Testis (tissue), 2 donors: ENCODE measurements at regions not wholly inside any gene's neighbourhood (a gene's known extent, or its start where the extent isn't known, plus 50 kb on each side); places are given as distances from the start of the nearest gene placed in this dataset.
"Not testable (repeated sequence)": the region's sequence is repeated elsewhere in the genome, so short reads cannot be mapped to it uniquely, and the experiment has no call there.

Source experiments
- DNase-seq: peaks from one replicate; pipeline ENCODE4 v3.0.0-alpha.2; 2019
- H3K27ac ChIP-seq, 2 donors: fragments of 200-600 bp; sonication (generic); one replicate each; pipeline ENCODE4 v1.5.1; 2019
- H3K27me3 ChIP-seq: fragments of 200-600 bp; sonication (generic); one replicate; pipeline ENCODE4 v1.5.1; 2019
- H3K36me3 ChIP-seq: fragments of 200-600 bp; sonication (generic); one replicate; pipeline ENCODE4 v1.5.1; 2017; ENCODE audit warnings: low read depth; ENCODE audit errors: missing control alignments
- H3K4me1 ChIP-seq: fragments of 200-600 bp; sonication (generic); one replicate; pipeline ENCODE4 v1.5.1; 2019
- H3K4me3 ChIP-seq, 2 donors: fragments of 200-600 bp; sonication (generic); one replicate each; pipeline ENCODE4 v1.5.1; 2017 to 2019
- H3K9me3 ChIP-seq: fragments of 200-600 bp; sonication (generic); one replicate; pipeline ENCODE4 v1.5.1; 2017
- POLR2A ChIP-seq: fragments of 450-650 bp; IDR thresholded peaks from one replicate; pipeline ENCODE4 v1.6.1; 2017; ENCODE audit warnings: antibody characterized with exemption, mild to moderate bottlenecking, moderate library complexity
- WGBS, 2 donors: methylation state at CpG; one replicate each; pipeline ENCODE4 v1.1.5; 2018; 5-methylcytosine and 5-hydroxymethylcytosine counted together
- intact Hi-C: fragments of 100-400 bp; cut with DNase I; formaldehyde crosslinking; loops from one replicate; pipeline ENCODE4 v1.15.1; 2023; ENCODE audit warnings: low total_unique reads
- TF ChIP-seq, protein P1 (sequence below), 3 experiments: fragments of 450-650 bp in 2 of 3; fragments of 200-600 bp in 1 of 3; sonication (generic) in 1 of 3; IDR thresholded peaks; one replicate each; pipeline ENCODE4 v1.5.1; 2016 to 2019; ENCODE audit warnings: antibody characterized with exemption in 3 of 3, mild to moderate bottlenecking in 2 of 3, moderate library complexity in 1 of 3

DNA sequence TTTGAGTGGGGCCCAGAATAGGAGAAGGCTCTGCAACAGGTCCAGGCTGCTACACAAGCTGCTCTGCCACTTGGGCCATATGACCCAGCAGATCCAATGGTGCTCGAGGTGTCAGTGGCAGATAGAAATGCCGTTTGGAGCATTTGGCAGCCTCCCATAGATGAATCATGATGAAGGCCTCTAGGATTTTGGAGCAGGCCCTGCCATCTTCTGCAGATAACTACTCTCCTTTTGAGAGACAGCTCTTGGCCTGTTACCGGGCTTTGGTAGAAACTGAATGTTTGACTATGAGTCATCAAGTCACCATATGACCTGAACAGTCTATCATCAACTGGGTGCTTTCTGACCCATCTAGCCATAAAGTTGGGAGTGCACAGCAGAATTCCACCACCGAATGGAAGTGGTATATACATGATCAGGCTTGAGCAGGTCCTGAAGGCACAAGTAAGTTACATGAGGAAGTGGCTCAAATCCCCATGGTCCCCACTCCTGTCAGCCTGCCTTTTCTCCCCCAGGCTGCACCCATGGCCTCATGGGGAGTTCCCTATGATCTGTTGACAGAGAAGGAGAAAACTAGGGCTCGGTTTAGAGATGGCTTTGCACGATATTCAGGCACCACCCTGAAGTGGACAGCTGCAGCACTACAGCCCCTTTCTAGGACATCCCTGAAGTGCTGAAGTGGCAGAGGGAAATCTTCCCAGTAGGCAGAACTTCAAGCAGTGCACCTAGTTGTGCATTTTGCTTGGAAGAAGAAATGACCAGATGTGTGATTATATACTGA, 971.4 kb downstream of the MCTP2 start:
- Histone ChIP-seq H3K9me3 (no peaks in the 10 kb centered on the region), H3K4me3 (no peak overlapping the region), H3K27ac (no peak overlapping the region), H3K4me1 (no peaks in the 10 kb centered on the region), H3K27me3 (no peaks in the 10 kb centered on the region), H3K36me3 (no peaks in the 10 kb centered on the region)
- 86% methylated on average over 6 of the region's 6 CpGs for WGBS, 2 donors
- TF ChIP-seq POLR2A = no peak
- DNase-seq = no peak
- intact Hi-C loops = no loop called here

DNA sequence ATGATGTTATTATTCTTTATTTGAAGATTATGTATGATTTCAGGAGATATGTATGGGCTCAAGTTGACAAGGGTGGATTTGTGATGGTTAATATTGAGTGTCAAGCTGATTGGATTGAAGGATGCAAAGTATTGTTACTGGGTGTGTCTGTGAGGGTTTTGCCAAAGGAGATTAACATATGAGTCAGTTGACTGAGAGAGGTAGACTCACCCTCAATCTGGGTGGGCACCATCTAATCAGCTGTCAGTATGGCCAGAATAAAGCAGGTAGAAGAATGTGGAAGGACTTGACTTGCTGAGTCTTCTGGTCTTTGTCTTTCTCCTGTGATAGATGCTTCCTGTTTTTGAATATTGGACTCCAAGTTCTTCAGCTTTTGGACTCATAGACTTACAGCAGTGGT, 973.7 kb downstream of the MCTP2 start:
- H3K9me3 ChIP-seq = no peaks in the 10 kb centered on the region
- no peak for DNase-seq
- no peaks in the 10 kb centered on the region for H3K36me3 ChIP-seq
- intact Hi-C loops = no loop called here
- TF ChIP-seq, protein P1, sequence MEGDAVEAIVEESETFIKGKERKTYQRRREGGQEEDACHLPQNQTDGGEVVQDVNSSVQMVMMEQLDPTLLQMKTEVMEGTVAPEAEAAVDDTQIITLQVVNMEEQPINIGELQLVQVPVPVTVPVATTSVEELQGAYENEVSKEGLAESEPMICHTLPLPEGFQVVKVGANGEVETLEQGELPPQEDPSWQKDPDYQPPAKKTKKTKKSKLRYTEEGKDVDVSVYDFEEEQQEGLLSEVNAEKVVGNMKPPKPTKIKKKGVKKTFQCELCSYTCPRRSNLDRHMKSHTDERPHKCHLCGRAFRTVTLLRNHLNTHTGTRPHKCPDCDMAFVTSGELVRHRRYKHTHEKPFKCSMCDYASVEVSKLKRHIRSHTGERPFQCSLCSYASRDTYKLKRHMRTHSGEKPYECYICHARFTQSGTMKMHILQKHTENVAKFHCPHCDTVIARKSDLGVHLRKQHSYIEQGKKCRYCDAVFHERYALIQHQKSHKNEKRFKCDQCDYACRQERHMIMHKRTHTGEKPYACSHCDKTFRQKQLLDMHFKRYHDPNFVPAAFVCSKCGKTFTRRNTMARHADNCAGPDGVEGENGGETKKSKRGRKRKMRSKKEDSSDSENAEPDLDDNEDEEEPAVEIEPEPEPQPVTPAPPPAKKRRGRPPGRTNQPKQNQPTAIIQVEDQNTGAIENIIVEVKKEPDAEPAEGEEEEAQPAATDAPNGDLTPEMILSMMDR (IDR thresholded peaks at IDR 0.05) = no peak
- TF ChIP-seq POLR2A = no peak
- H3K27me3 ChIP-seq = no peaks in the 10 kb centered on the region
- no peak overlapping the region for H3K4me3 ChIP-seq
- no peak overlapping the region for H3K27ac ChIP-seq
- H3K4me1 ChIP-seq = no peaks in the 10 kb centered on the region

- H3K4me3 ChIP-seq, H3K27ac ChIP-seq, DNase-seq, H3K9me3 ChIP-seq, H3K27me3 ChIP-seq, H3K4me1 ChIP-seq, intact Hi-C loops, H3K36me3 ChIP-seq: not testable (repeated sequence)
- 85 to 86% methylated on average over 3 of the region's 3 CpGs for WGBS, 2 donors
These were observed 974.5 kb downstream of the MCTP2 start for GRCh38 chr15:95205830-95206229.

DNA sequence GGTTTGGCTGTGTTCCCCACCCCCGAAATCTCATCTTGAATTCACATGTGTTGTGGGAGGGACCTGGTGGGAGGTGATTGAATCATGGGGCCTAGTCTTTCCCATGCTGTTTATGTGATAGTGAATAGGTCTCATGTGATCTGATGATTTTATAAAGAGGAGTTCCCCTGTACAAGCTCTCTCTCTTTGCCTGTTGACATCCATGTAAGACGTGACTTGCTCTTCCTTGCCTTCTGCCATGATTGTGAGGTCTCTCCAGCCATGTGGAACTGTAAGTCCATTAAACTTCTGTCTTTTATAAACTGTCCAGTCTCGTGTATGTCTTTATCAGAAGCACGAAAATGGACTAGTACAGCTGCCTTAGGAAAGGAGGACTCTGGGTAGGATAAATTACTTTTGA, 976.7 kb downstream of the MCTP2 start:
- H3K27me3 ChIP-seq = no peaks in the 10 kb centered on the region
- TF ChIP-seq, protein P1 (IDR thresholded peaks at IDR 0.05) = no peak
- TF ChIP-seq POLR2A = no peak
- no peak for DNase-seq
- H3K4me1 ChIP-seq = no peaks in the 10 kb centered on the region
- H3K4me3 ChIP-seq = no peak overlapping the region
- intact Hi-C loops = no loop called here
- no peaks in the 10 kb centered on the region for H3K36me3 ChIP-seq
- no peak overlapping the region for H3K27ac ChIP-seq
- no peaks in the 10 kb centered on the region for H3K9me3 ChIP-seq
- 75 to 79% methylated on average over 4 of the region's 4 CpGs for WGBS, 2 donors

DNA sequence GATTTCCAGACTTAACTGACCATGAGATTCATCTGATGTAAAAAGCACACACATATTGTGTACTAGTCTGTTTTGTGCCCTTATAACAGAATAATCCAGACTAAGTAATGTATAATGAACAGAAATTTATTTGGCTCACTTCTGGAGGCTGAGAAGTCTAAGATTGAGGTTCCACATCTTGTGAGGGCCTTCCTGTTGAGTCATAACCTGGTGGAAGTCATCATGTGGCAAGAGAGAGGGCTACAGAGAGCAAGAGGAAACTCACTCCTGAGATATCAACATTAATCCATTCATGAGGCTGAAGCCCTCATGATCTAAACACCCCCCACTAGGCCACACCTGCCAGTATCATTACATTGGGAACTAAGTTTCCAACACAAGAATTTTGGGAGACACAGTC, 977.6 kb downstream of the MCTP2 start:
- no peak for DNase-seq
- Histone ChIP-seq H3K9me3 (no peaks in the 10 kb centered on the region), H3K4me1 (no peaks in the 10 kb centered on the region), H3K27me3 (no peaks in the 10 kb centered on the region), H3K4me3 (no peak overlapping the region), H3K27ac (no peak overlapping the region), H3K36me3 (no peaks in the 10 kb centered on the region)
- TF ChIP-seq, protein P1 (IDR thresholded peaks at IDR 0.05) = no peak
- TF ChIP-seq POLR2A = no peak
- intact Hi-C loops = no loop called here

- Histone ChIP-seq H3K36me3 (no peaks in the 10 kb centered on the region), H3K9me3 (no peaks in the 10 kb centered on the region), H3K4me1 (no peaks in the 10 kb centered on the region), H3K27me3 (no peaks in the 10 kb centered on the region), H3K27ac (no peak overlapping the region), H3K4me3 (no peak overlapping the region)
- intact Hi-C loops = no loop called here
- TF ChIP-seq POLR2A = no peak
- TF ChIP-seq, protein P1 (IDR thresholded peaks at IDR 0.05) = no peak
- 95 to 100% methylated on average over 1 of the region's 1 CpG for WGBS, 2 donors
- no peak for DNase-seq
These were observed 979.1 kb downstream of the MCTP2 start for GRCh38 chr15:95210436-95210981.
